ENCODE measurements at regions not wholly inside any gene's neighbourhood (a gene's known extent, or its start where the extent isn't known, plus 50 kb on each side); places are given as distances from the start of the nearest gene placed in this dataset.

GRCh38 chr5:133801955-133802751 lies 166.3 kb downstream of the C5orf15 start:
- peaks cover 13% of the 10 kb centered on the region for H3K27me3 Mint-ChIP-seq
- DNase-seq (ENCODE audit: low spot score, unreplicated experiment): no peak
- peaks cover 28% of the 10 kb centered on the region for H3K4me1 Mint-ChIP-seq (ENCODE audit: low read depth)
- H3K9me3 Mint-ChIP-seq (ENCODE audit: low read depth): peaks cover 4% of the 10 kb centered on the region
- TF ChIP-seq CTCF (IDR thresholded peaks at IDR 0.05; ENCODE audit: unreplicated experiment): no peak
- H3K4me3 Mint-ChIP-seq (ENCODE audit: low read depth): no peak overlapping the region
- no peak overlapping the region for H3K27ac Mint-ChIP-seq
- no peaks in the 10 kb centered on the region for H3K36me3 Mint-ChIP-seq (ENCODE audit: insufficient read depth)

- H3K36me3 Mint-ChIP-seq (ENCODE audit: insufficient read depth): no peaks in the 10 kb centered on the region
- peaks cover 4% of the 10 kb centered on the region for H3K9me3 Mint-ChIP-seq (ENCODE audit: low read depth)
- TF ChIP-seq CTCF (IDR thresholded peaks at IDR 0.05; ENCODE audit: unreplicated experiment): no peak
- peaks cover 13% of the 10 kb centered on the region for H3K27me3 Mint-ChIP-seq
- peaks cover 24% of the 10 kb centered on the region for H3K4me1 Mint-ChIP-seq (ENCODE audit: low read depth)
- no peak overlapping the region for H3K27ac Mint-ChIP-seq
- no peak overlapping the region for H3K4me3 Mint-ChIP-seq (ENCODE audit: low read depth)
- DNase-seq (ENCODE audit: low spot score, unreplicated experiment): no peak
Observed at GRCh38 chr5:133801431-133801830, 167.0 kb downstream of the C5orf15 start.

- no peak for DNase-seq (ENCODE audit: low spot score, unreplicated experiment)
- peaks cover 4% of the 10 kb centered on the region for H3K9me3 Mint-ChIP-seq (ENCODE audit: low read depth)
- H3K4me1 Mint-ChIP-seq (ENCODE audit: low read depth): peaks cover 17% of the 10 kb centered on the region
- TF ChIP-seq CTCF (IDR thresholded peaks at IDR 0.05; ENCODE audit: unreplicated experiment): no peak
- H3K4me3 Mint-ChIP-seq (ENCODE audit: low read depth): no peak overlapping the region
- no peak overlapping the region for H3K27ac Mint-ChIP-seq
- no peaks in the 10 kb centered on the region for H3K36me3 Mint-ChIP-seq (ENCODE audit: insufficient read depth)
- H3K27me3 Mint-ChIP-seq: peaks cover 16% of the 10 kb centered on the region
Observed at GRCh38 chr5:133799571-133800237, 168.7 kb downstream of the C5orf15 start.

GRCh38 chr5:133797167-133797566 lies 171.3 kb downstream of the C5orf15 start:
- no peak for TF ChIP-seq CTCF (IDR thresholded peaks at IDR 0.05; ENCODE audit: unreplicated experiment)
- DNase-seq (ENCODE audit: low spot score, unreplicated experiment): no peak
- no peaks in the 10 kb centered on the region for H3K9me3 Mint-ChIP-seq (ENCODE audit: low read depth)
- peaks cover 20% of the 10 kb centered on the region for H3K27me3 Mint-ChIP-seq
- no peaks in the 10 kb centered on the region for H3K36me3 Mint-ChIP-seq (ENCODE audit: insufficient read depth)
- peaks cover 17% of the 10 kb centered on the region for H3K4me1 Mint-ChIP-seq (ENCODE audit: low read depth)
- no peak overlapping the region for H3K27ac Mint-ChIP-seq
- H3K4me3 Mint-ChIP-seq (ENCODE audit: low read depth): no peak overlapping the region

GRCh38 chr5:133796186-133796585 lies 172.2 kb downstream of the C5orf15 start:
- H3K4me1 Mint-ChIP-seq (ENCODE audit: low read depth): peaks cover 10% of the 10 kb centered on the region

More at GRCh38 chr5:133796186-133796585, 172.2 kb downstream of the C5orf15 start:
- no peak for DNase-seq (ENCODE audit: low spot score, unreplicated experiment)
- no peaks in the 10 kb centered on the region for H3K9me3 Mint-ChIP-seq (ENCODE audit: low read depth)
- TF ChIP-seq CTCF (IDR thresholded peaks at IDR 0.05; ENCODE audit: unreplicated experiment): no peak
- H3K4me3 Mint-ChIP-seq (ENCODE audit: low read depth): no peak overlapping the region
- peaks cover 16% of the 10 kb centered on the region for H3K27me3 Mint-ChIP-seq
- H3K27ac Mint-ChIP-seq: no peak overlapping the region
- no peaks in the 10 kb centered on the region for H3K36me3 Mint-ChIP-seq (ENCODE audit: insufficient read depth)

Measured in progenitor cell of endocrine pancreas (in vitro differentiated cells).